Left kidney (tissue), 1 donor: ENCODE measurements at regions not wholly inside any gene's neighbourhood (a gene's known extent, or its start where the extent isn't known, plus 50 kb on each side); places are given as distances from the start of the nearest gene placed in this dataset.

ENCODE experiments used
- DNase-seq: peaks from one replicate; pipeline ENCODE4 v3.0.0-alpha.2; 2013

- DNase-seq: no peak
Measured at GRCh38 chr20:19953606-19954005, 63.6 kb upstream of the NAA20 start.

GRCh38 chr20:19956976-19957375 is 60.2 kb upstream of the NAA20 start:
- no peak for DNase-seq

GRCh38 chr20:19958219-19958618 is 58.9 kb upstream of the NAA20 start:
- DNase-seq: no peak

GRCh38 chr20:19958928-19959327 is 58.2 kb upstream of the NAA20 start:
- no peak for DNase-seq

GRCh38 chr20:19960745-19961144 is 56.4 kb upstream of the NAA20 start:
- no peak for DNase-seq

- no peak for DNase-seq
Measured at GRCh38 chr20:19961293-19961692, 55.9 kb upstream of the NAA20 start.

- DNase-seq: no peak
Measured at GRCh38 chr20:19962958-19963357, 54.2 kb upstream of the NAA20 start.

GRCh38 chr20:19964289-19965265 is 52.6 kb upstream of the NAA20 start:
- DNase-seq: no peak

- DNase-seq: no peak
Measured at GRCh38 chr20:19966840-19967239, 50.3 kb upstream of the NAA20 start.
